ENCODE measurements at regions not wholly inside any gene's neighbourhood (a gene's known extent, or its start where the extent isn't known, plus 50 kb on each side); places are given as distances from the start of the nearest gene placed in this dataset.

DNA sequence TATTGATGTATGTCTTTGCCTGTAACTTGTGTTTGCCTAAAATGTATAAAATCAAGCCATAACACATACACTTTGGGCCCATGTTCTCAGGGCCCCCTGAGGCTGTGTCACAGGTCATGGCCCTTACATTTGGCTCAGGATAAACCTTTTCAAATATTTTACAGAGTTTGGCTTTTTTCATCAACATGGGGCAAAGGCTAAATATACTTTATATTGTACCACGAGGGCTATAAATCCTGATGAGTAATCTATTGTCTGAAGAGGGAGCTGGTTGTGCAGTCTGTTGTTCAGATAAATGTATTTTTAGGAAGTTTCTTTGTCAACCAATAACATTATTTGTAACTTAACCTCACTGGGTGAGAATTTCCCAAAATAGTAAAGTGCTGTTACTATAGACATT, 404.6 kb upstream of the DDI1 start:
- no peaks in the 10 kb centered on the region for H3K9me3 Mint-ChIP-seq (ENCODE audit: low read depth, unreplicated experiment)
- H3K36me3 Mint-ChIP-seq (ENCODE audit: insufficient read depth, unreplicated experiment), result no peaks in the 10 kb centered on the region
- H3K4me1 Mint-ChIP-seq (ENCODE audit: low read depth, unreplicated experiment), result no peaks in the 10 kb centered on the region
- CTCF ChIA-PET, result no interaction called here
- no peaks in the 10 kb centered on the region for H3K27me3 Mint-ChIP-seq (ENCODE audit: unreplicated experiment)
- no peak for DNase-seq
- H3K27ac Mint-ChIP-seq (ENCODE audit: unreplicated experiment), result no peak overlapping the region
- no TSS peak for BruUV-seq (replicated peaks)
- TF ChIP-seq, protein P1, sequence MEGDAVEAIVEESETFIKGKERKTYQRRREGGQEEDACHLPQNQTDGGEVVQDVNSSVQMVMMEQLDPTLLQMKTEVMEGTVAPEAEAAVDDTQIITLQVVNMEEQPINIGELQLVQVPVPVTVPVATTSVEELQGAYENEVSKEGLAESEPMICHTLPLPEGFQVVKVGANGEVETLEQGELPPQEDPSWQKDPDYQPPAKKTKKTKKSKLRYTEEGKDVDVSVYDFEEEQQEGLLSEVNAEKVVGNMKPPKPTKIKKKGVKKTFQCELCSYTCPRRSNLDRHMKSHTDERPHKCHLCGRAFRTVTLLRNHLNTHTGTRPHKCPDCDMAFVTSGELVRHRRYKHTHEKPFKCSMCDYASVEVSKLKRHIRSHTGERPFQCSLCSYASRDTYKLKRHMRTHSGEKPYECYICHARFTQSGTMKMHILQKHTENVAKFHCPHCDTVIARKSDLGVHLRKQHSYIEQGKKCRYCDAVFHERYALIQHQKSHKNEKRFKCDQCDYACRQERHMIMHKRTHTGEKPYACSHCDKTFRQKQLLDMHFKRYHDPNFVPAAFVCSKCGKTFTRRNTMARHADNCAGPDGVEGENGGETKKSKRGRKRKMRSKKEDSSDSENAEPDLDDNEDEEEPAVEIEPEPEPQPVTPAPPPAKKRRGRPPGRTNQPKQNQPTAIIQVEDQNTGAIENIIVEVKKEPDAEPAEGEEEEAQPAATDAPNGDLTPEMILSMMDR (IDR thresholded peaks at IDR 0.05; ENCODE audit: unreplicated experiment), result no peak
- intact Hi-C loops (cut with micrococcal nuclease; ENCODE audit: unreplicated experiment), result no loop called here
- no peak overlapping the region for H3K4me3 Mint-ChIP-seq (ENCODE audit: low read depth, unreplicated experiment)

- Mint-ChIP-seq H3K27me3 (ENCODE audit: unreplicated experiment) (no peaks in the 10 kb centered on the region), H3K4me3 (ENCODE audit: low read depth, unreplicated experiment) (no peak overlapping the region), H3K4me1 (ENCODE audit: low read depth, unreplicated experiment) (no peaks in the 10 kb centered on the region), H3K27ac (ENCODE audit: unreplicated experiment) (no peak overlapping the region), H3K9me3 (ENCODE audit: low read depth, unreplicated experiment) (no peaks in the 10 kb centered on the region), H3K36me3 (ENCODE audit: insufficient read depth, unreplicated experiment) (no peaks in the 10 kb centered on the region)
- TF ChIP-seq, protein P1 (IDR thresholded peaks at IDR 0.05; ENCODE audit: unreplicated experiment), result no peak
- CTCF ChIA-PET, result no interaction called here
- no peak for DNase-seq
- no TSS peak for BruUV-seq (replicated peaks)
- intact Hi-C loops (cut with micrococcal nuclease; ENCODE audit: unreplicated experiment), result no loop called here
Measured at GRCh38 chr11:103633068-103633788, 403.2 kb upstream of the DDI1 start.

DNA sequence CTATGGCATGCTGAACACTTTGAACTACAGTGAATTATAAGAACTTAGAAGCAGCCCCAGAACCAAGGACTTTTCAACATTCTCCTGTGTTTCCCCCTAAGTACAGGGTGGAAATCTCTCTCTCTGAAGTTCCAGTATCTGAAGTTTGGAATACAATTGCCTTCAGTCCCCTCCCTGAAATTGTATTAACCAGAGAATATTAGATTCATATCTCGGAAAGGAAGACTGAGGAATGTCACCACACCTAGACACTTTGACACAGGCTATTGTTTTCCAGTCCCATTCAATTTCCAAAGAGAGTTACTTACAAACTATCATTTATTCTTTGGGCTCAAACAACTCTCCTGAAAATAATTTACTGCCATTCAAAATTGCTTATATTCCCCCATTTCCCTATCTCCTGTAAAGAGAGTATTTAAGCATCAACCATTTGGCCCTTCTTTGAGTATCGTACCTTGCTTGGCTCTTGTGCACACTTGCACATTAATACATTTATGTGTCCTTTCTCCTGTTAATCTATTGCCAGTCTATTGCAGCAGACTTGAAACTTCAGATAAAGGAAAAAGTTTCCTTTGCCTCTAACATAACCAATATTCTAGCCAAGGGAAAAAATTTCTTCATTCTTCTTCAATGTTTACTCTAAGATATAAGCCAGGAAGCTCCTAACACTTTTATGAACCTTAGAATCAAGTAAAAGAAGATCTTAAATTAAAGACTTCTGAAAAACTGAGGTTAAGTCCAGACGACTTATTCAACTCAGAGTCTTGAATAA, 402.4 kb upstream of the DDI1 start:
- CTCF ChIA-PET, result no interaction called here
- DNase-seq, result no peak
- BruUV-seq (replicated peaks), result no TSS peak
- Mint-ChIP-seq H3K36me3 (ENCODE audit: insufficient read depth, unreplicated experiment) (no peaks in the 10 kb centered on the region), H3K4me1 (ENCODE audit: low read depth, unreplicated experiment) (no peaks in the 10 kb centered on the region), H3K9me3 (ENCODE audit: low read depth, unreplicated experiment) (no peaks in the 10 kb centered on the region), H3K4me3 (ENCODE audit: low read depth, unreplicated experiment) (no peak overlapping the region), H3K27me3 (ENCODE audit: unreplicated experiment) (no peaks in the 10 kb centered on the region), H3K27ac (ENCODE audit: unreplicated experiment) (no peak overlapping the region)
- intact Hi-C loops (cut with micrococcal nuclease; ENCODE audit: unreplicated experiment), result no loop called here
- TF ChIP-seq, protein P1 (IDR thresholded peaks at IDR 0.05; ENCODE audit: unreplicated experiment), result no peak

- TF ChIP-seq, protein P1 (IDR thresholded peaks at IDR 0.05; ENCODE audit: unreplicated experiment), result no peak
- no peaks in the 10 kb centered on the region for H3K36me3 Mint-ChIP-seq (ENCODE audit: insufficient read depth, unreplicated experiment)
- H3K4me3 Mint-ChIP-seq (ENCODE audit: low read depth, unreplicated experiment), result no peak overlapping the region
- CTCF ChIA-PET, result no interaction called here
- H3K27ac Mint-ChIP-seq (ENCODE audit: unreplicated experiment), result no peak overlapping the region
- intact Hi-C loops (cut with micrococcal nuclease; ENCODE audit: unreplicated experiment), result no loop called here
- DNase-seq, result no peak
- BruUV-seq (replicated peaks), result no TSS peak
- H3K9me3 Mint-ChIP-seq (ENCODE audit: low read depth, unreplicated experiment), result no peaks in the 10 kb centered on the region
- no peaks in the 10 kb centered on the region for H3K27me3 Mint-ChIP-seq (ENCODE audit: unreplicated experiment)
- H3K4me1 Mint-ChIP-seq (ENCODE audit: low read depth, unreplicated experiment), result no peaks in the 10 kb centered on the region
Measured at GRCh38 chr11:103636232-103636631, 400.2 kb upstream of the DDI1 start.
